HG03558 (cell line): ENCODE measurements at regions not wholly inside any gene's neighbourhood (a gene's known extent, or its start where the extent isn't known, plus 50 kb on each side); places are given as distances from the start of the nearest gene placed in this dataset.
"Not testable (repeated sequence)": the region's sequence is repeated elsewhere in the genome, so short reads cannot be mapped to it uniquely, and the experiment has no call there.

Source experiments
- ATAC-seq: cut with Tn5 transposase; IDR thresholded peaks from one replicate; pipeline ENCODE4 v1.9.1; 2021; ENCODE audit warnings: moderate number of reproducible peaks; ENCODE audit not compliant: unreplicated experiment; ENCODE audit errors: extremely low read depth

GRCh38 chr16:9333469-9333868 lies 242.0 kb downstream of the HAPSTR1 start:
- no peak for ATAC-seq

- ATAC-seq = no peak
These were observed 242.7 kb downstream of the HAPSTR1 start for GRCh38 chr16:9334103-9334502.

- ATAC-seq = no peak
These were observed 246.0 kb downstream of the HAPSTR1 start for GRCh38 chr16:9337308-9338032.

GRCh38 chr16:9338068-9338467 lies 246.6 kb downstream of the HAPSTR1 start:
- ATAC-seq = no peak

- ATAC-seq = no peak
These were observed 247.1 kb downstream of the HAPSTR1 start for GRCh38 chr16:9338510-9338909.

- no peak for ATAC-seq
These were observed 249.2 kb downstream of the HAPSTR1 start for GRCh38 chr16:9340526-9341256.

- ATAC-seq = no peak
These were observed 251.8 kb downstream of the HAPSTR1 start for GRCh38 chr16:9343276-9343675.

GRCh38 chr16:9344508-9344907 lies 253.1 kb downstream of the HAPSTR1 start:
- ATAC-seq = no peak

- ATAC-seq = no peak
These were observed 253.6 kb downstream of the HAPSTR1 start for GRCh38 chr16:9345046-9345445.

- no peak for ATAC-seq
These were observed 254.4 kb downstream of the HAPSTR1 start for GRCh38 chr16:9345880-9346279.

GRCh38 chr16:9348912-9349311 lies 257.5 kb downstream of the HAPSTR1 start:
- ATAC-seq = no peak

GRCh38 chr16:9349373-9349960 lies 258.0 kb downstream of the HAPSTR1 start:
- not testable (repeated sequence) for ATAC-seq

GRCh38 chr16:9350119-9350799 lies 258.8 kb downstream of the HAPSTR1 start:
- ATAC-seq = not testable (repeated sequence)

- no peak for ATAC-seq
These were observed 260.0 kb downstream of the HAPSTR1 start for GRCh38 chr16:9351440-9351839.

GRCh38 chr16:9351841-9352434 lies 260.5 kb downstream of the HAPSTR1 start:
- ATAC-seq = no peak

GRCh38 chr16:9357829-9358228 lies 266.4 kb downstream of the HAPSTR1 start:
- no peak for ATAC-seq

- no peak for ATAC-seq
These were observed 268.6 kb downstream of the HAPSTR1 start for GRCh38 chr16:9360075-9360474.

GRCh38 chr16:9362050-9362449 lies 270.6 kb downstream of the HAPSTR1 start:
- no peak for ATAC-seq

- no peak for ATAC-seq
These were observed 271.2 kb downstream of the HAPSTR1 start for GRCh38 chr16:9362604-9363003.

- ATAC-seq = no peak
These were observed 272.1 kb downstream of the HAPSTR1 start for GRCh38 chr16:9363520-9363919.
